ENCODE measurements at regions not wholly inside any gene's neighbourhood (a gene's known extent, or its start where the extent isn't known, plus 50 kb on each side); places are given as distances from the start of the nearest gene placed in this dataset.

GRCh38 chr6:163878698-163879097 lies 464.2 kb downstream of the QKI start:
- no peak for DNase-seq
- in situ Hi-C loops (cut with HindIII; ENCODE audit: low pct_ligation_motif_present, low sequenced_read_pairs): no loop called here
- no peaks in the 10 kb centered on the region for H3K27me3 ChIP-seq (replicated peaks)
- no peak overlapping the region for H3K27ac ChIP-seq
- no peak overlapping the region for H3K4me3 ChIP-seq (ENCODE audit: low read depth, low read length)
- H3K36me3 ChIP-seq (replicated peaks): no peaks in the 10 kb centered on the region
- no peak for TF ChIP-seq CTCF (IDR thresholded peaks at IDR 0.05; ENCODE audit: low read depth, low read length, missing control alignments)

GRCh38 chr6:163877877-163878639 lies 463.5 kb downstream of the QKI start:
- DNase-seq: no peak
- Histone ChIP-seq H3K4me3 (ENCODE audit: low read depth, low read length) (no peak overlapping the region), H3K27ac (no peak overlapping the region), H3K27me3 (replicated peaks) (no peaks in the 10 kb centered on the region), H3K36me3 (replicated peaks) (no peaks in the 10 kb centered on the region)
- TF ChIP-seq CTCF (IDR thresholded peaks at IDR 0.05; ENCODE audit: low read depth, low read length, missing control alignments): no peak
- in situ Hi-C loops (cut with HindIII; ENCODE audit: low pct_ligation_motif_present, low sequenced_read_pairs): no loop called here

- in situ Hi-C loops (cut with HindIII; ENCODE audit: low pct_ligation_motif_present, low sequenced_read_pairs): no loop called here
- no peak for DNase-seq
- no peaks in the 10 kb centered on the region for H3K36me3 ChIP-seq (replicated peaks)
- TF ChIP-seq CTCF (IDR thresholded peaks at IDR 0.05; ENCODE audit: low read depth, low read length, missing control alignments): no peak
- H3K27ac ChIP-seq: no peak overlapping the region
- H3K27me3 ChIP-seq (replicated peaks): no peaks in the 10 kb centered on the region
- H3K4me3 ChIP-seq (ENCODE audit: low read depth, low read length): no peak overlapping the region
Observed at GRCh38 chr6:163876391-163876790, 461.9 kb downstream of the QKI start.

- TF ChIP-seq CTCF (IDR thresholded peaks at IDR 0.05; ENCODE audit: low read depth, low read length, missing control alignments): no peak
- Histone ChIP-seq H3K27ac (no peak overlapping the region), H3K36me3 (replicated peaks) (no peaks in the 10 kb centered on the region), H3K4me3 (ENCODE audit: low read depth, low read length) (no peak overlapping the region), H3K27me3 (replicated peaks) (no peaks in the 10 kb centered on the region)
- in situ Hi-C loops (cut with HindIII; ENCODE audit: low pct_ligation_motif_present, low sequenced_read_pairs): no loop called here
- no peak for DNase-seq
Observed at GRCh38 chr6:163874784-163875183, 460.3 kb downstream of the QKI start.

GRCh38 chr6:163872335-163872734 lies 457.8 kb downstream of the QKI start:
- H3K4me3 ChIP-seq (ENCODE audit: low read depth, low read length): no peak overlapping the region
- no peaks in the 10 kb centered on the region for H3K36me3 ChIP-seq (replicated peaks)
- peak; percentile 84 for DNase-seq
- H3K27me3 ChIP-seq (replicated peaks): no peaks in the 10 kb centered on the region
- in situ Hi-C loops (cut with HindIII; ENCODE audit: low pct_ligation_motif_present, low sequenced_read_pairs): no loop called here
- no peak for TF ChIP-seq CTCF (IDR thresholded peaks at IDR 0.05; ENCODE audit: low read depth, low read length, missing control alignments)
- H3K27ac ChIP-seq: peak overlapping the region; percentile 43

GRCh38 chr6:163871616-163872015 lies 457.1 kb downstream of the QKI start:
- H3K36me3 ChIP-seq (replicated peaks): no peaks in the 10 kb centered on the region
- H3K27me3 ChIP-seq (replicated peaks): no peaks in the 10 kb centered on the region
- H3K27ac ChIP-seq: no peak overlapping the region
- no peak for TF ChIP-seq CTCF (IDR thresholded peaks at IDR 0.05; ENCODE audit: low read depth, low read length, missing control alignments)
- DNase-seq: no peak
- in situ Hi-C loops (cut with HindIII; ENCODE audit: low pct_ligation_motif_present, low sequenced_read_pairs): no loop called here
- H3K4me3 ChIP-seq (ENCODE audit: low read depth, low read length): no peak overlapping the region

All from brain microvascular endothelial cell (primary cell).